Vagina (tissue), 2 donors: ENCODE measurements at regions not wholly inside any gene's neighbourhood (a gene's known extent, or its start where the extent isn't known, plus 50 kb on each side); places are given as distances from the start of the nearest gene placed in this dataset.

Source experiments
- DNase-seq, 2 donors: peaks; one replicate each; pipeline ENCODE4 v3.0.0-alpha.2; 2017; ENCODE audit errors: extremely low spot score in 2 of 2
- H3K27ac ChIP-seq: fragments of 200-600 bp; sonication (generic); one replicate; pipeline ENCODE4 v1.5.1; 2019
- H3K27me3 ChIP-seq: fragments of 200-600 bp; sonication (generic); one replicate; pipeline ENCODE4 v1.5.1; 2019
- H3K36me3 ChIP-seq, 2 donors: fragments of 200-600 bp; sonication (generic); one replicate each; pipeline ENCODE4 v1.5.1; 2017 to 2019
- H3K4me1 ChIP-seq: fragments of 200-600 bp; sonication (generic); one replicate; pipeline ENCODE4 v1.5.1; 2019
- H3K4me3 ChIP-seq, 2 donors: fragments of 200-600 bp; sonication (generic); 1 replicate in 1 of 2; 2 replicates in 1 of 2; pipeline ENCODE4 v1.5.1; 2016 to 2019
- H3K9me3 ChIP-seq: fragments of 200-600 bp; sonication (generic); one replicate; pipeline ENCODE4 v1.5.1; 2019
- CTCF ChIP-seq, 3 experiments: fragments of 450-650 bp in 2 of 3; fragments of 200-600 bp in 1 of 3; sonication (generic) in 1 of 3; IDR thresholded peaks; one replicate each; pipeline ENCODE4 v1.5.1; 2017 to 2019; ENCODE audit warnings: antibody characterized with exemption in 3 of 3, mild to moderate bottlenecking in 2 of 3, moderate library complexity in 2 of 3
- POLR2A ChIP-seq, 2 donors: fragments of 450-650 bp; IDR thresholded peaks; one replicate each; pipeline ENCODE4 v1.6.1; 2017; ENCODE audit warnings: antibody characterized with exemption in 2 of 2, mild to moderate bottlenecking in 2 of 2, moderate library complexity in 2 of 2
- POLR2AphosphoS5 ChIP-seq, 2 donors: sonication (generic); formaldehyde crosslinking; IDR thresholded peaks; one replicate each; pipeline ENCODE4 v1.9.0; 2017; ENCODE audit warnings: antibody characterized with exemption in 2 of 2, mild to moderate bottlenecking in 2 of 2, low read depth in 1 of 2; ENCODE audit not compliant: insufficient read depth in 1 of 2
- intact Hi-C: fragments of 100-400 bp; cut with DNase I; formaldehyde crosslinking; loops from one replicate; pipeline ENCODE4 v1.15.1; 2023

- Histone ChIP-seq H3K27me3 (no peaks in the 10 kb centered on the region), H3K27ac (no peak overlapping the region), H3K9me3 (no peaks in the 10 kb centered on the region), H3K4me1 (no peaks in the 10 kb centered on the region), H3K4me3 (no peak overlapping the region), H3K36me3 (no peaks in the 10 kb centered on the region)
- no peak for DNase-seq
- no peak for TF ChIP-seq CTCF (IDR thresholded peaks at IDR 0.05)
- no peak for TF ChIP-seq POLR2AphosphoS5 (IDR thresholded peaks at IDR 0.05; ENCODE audit: insufficient read depth in 1 of 2, low read depth in 1 of 2)
- no peak for TF ChIP-seq POLR2A (IDR thresholded peaks at IDR 0.05)
- intact Hi-C loops = no loop called here
Measured at GRCh38 chr2:146678516-146678915, 1166.3 kb upstream of the ACVR2A start.

- DNase-seq = no peak
- H3K4me1 ChIP-seq = no peaks in the 10 kb centered on the region
- TF ChIP-seq POLR2AphosphoS5 (IDR thresholded peaks at IDR 0.05; ENCODE audit: insufficient read depth in 1 of 2, low read depth in 1 of 2) = no peak
- no peak for TF ChIP-seq CTCF (IDR thresholded peaks at IDR 0.05)
- no peak for TF ChIP-seq POLR2A (IDR thresholded peaks at IDR 0.05)
- H3K9me3 ChIP-seq = no peaks in the 10 kb centered on the region
- no peaks in the 10 kb centered on the region for H3K36me3 ChIP-seq
- no peak overlapping the region for H3K4me3 ChIP-seq
- intact Hi-C loops = no loop called here
- no peaks in the 10 kb centered on the region for H3K27me3 ChIP-seq
- H3K27ac ChIP-seq = no peak overlapping the region
Measured at GRCh38 chr2:146677280-146677679, 1167.5 kb upstream of the ACVR2A start.

GRCh38 chr2:146669735-146670134 is 1175.1 kb upstream of the ACVR2A start:
- H3K4me1 ChIP-seq = no peaks in the 10 kb centered on the region
- no peaks in the 10 kb centered on the region for H3K36me3 ChIP-seq
- no peak overlapping the region for H3K4me3 ChIP-seq
- intact Hi-C loops = no loop called here
- TF ChIP-seq CTCF (IDR thresholded peaks at IDR 0.05) = no peak
- TF ChIP-seq POLR2AphosphoS5 (IDR thresholded peaks at IDR 0.05; ENCODE audit: insufficient read depth in 1 of 2, low read depth in 1 of 2) = no peak
- TF ChIP-seq POLR2A (IDR thresholded peaks at IDR 0.05) = no peak
- H3K9me3 ChIP-seq = no peaks in the 10 kb centered on the region
- DNase-seq = no peak
- H3K27me3 ChIP-seq = no peaks in the 10 kb centered on the region
- no peak overlapping the region for H3K27ac ChIP-seq

GRCh38 chr2:146666340-146666739 is 1178.5 kb upstream of the ACVR2A start:
- Histone ChIP-seq H3K9me3 (no peaks in the 10 kb centered on the region), H3K36me3 (no peaks in the 10 kb centered on the region), H3K4me1 (no peaks in the 10 kb centered on the region), H3K27ac (no peak overlapping the region), H3K27me3 (no peaks in the 10 kb centered on the region), H3K4me3 (no peak overlapping the region)
- intact Hi-C loops = no loop called here
- DNase-seq = no peak
- TF ChIP-seq POLR2A (IDR thresholded peaks at IDR 0.05) (no peak), POLR2AphosphoS5 (IDR thresholded peaks at IDR 0.05; ENCODE audit: insufficient read depth in 1 of 2, low read depth in 1 of 2) (no peak)

- Histone ChIP-seq H3K27ac (no peak overlapping the region), H3K4me1 (no peaks in the 10 kb centered on the region), H3K36me3 (no peaks in the 10 kb centered on the region), H3K9me3 (no peaks in the 10 kb centered on the region), H3K27me3 (no peaks in the 10 kb centered on the region), H3K4me3 (no peak overlapping the region)
- intact Hi-C loops = no loop called here
- TF ChIP-seq CTCF (IDR thresholded peaks at IDR 0.05) (no peak), POLR2AphosphoS5 (IDR thresholded peaks at IDR 0.05; ENCODE audit: insufficient read depth in 1 of 2, low read depth in 1 of 2) (no peak), POLR2A (IDR thresholded peaks at IDR 0.05) (no peak)
- no peak for DNase-seq
Measured at GRCh38 chr2:146665800-146666199, 1179.0 kb upstream of the ACVR2A start.
